C4-2B (cell line): ENCODE measurements at regions not wholly inside any gene's neighbourhood (a gene's known extent, or its start where the extent isn't known, plus 50 kb on each side); places are given as distances from the start of the nearest gene placed in this dataset.

ENCODE experiments used
- ZFX ChIP-seq: fragments of 450-650 bp; IDR thresholded peaks from 2 replicates; pipeline ENCODE4 v1.6.1; 2017
- TF ChIP-seq, protein P1 (sequence below): fragments of 450-650 bp; conservative IDR thresholded peaks from 2 replicates; pipeline ENCODE4 v1.5.1; 2017; ENCODE audit warnings: mild to moderate bottlenecking

DNA sequence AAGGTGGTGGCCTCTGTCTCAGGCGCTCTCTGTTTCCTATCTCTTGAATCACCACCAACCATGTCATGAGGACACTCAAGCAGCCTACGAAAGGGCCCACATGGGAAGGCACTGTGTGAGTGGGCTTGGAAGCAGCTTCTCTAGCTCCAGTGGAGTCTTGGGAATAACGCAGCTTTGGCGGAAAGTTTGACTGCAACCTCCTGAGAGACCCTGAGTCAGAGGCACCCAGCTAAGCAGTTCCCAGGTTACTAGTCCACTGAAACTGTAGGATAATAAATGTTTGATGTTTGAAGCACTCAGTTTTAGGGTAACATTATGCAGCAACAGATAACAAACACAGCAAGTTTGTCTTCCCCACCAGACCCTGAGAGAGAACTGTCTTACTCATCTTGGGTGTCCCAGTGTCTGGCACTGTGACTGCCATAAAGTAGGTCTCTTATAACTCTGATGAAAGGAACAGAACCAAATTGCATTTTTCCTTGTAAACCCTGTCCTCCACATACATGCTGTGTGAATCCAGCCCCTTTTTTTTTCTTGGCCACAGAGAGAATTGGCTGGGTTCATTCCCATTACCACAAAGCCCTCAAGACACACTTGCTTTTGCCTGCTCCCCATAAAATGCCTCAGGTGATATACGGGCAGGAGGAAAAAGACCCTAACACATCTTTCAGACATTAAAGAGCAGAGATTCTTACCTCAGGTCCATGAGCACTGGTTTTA, 185.5 kb downstream of the ZNF365 start:
- TF ChIP-seq, protein P1, sequence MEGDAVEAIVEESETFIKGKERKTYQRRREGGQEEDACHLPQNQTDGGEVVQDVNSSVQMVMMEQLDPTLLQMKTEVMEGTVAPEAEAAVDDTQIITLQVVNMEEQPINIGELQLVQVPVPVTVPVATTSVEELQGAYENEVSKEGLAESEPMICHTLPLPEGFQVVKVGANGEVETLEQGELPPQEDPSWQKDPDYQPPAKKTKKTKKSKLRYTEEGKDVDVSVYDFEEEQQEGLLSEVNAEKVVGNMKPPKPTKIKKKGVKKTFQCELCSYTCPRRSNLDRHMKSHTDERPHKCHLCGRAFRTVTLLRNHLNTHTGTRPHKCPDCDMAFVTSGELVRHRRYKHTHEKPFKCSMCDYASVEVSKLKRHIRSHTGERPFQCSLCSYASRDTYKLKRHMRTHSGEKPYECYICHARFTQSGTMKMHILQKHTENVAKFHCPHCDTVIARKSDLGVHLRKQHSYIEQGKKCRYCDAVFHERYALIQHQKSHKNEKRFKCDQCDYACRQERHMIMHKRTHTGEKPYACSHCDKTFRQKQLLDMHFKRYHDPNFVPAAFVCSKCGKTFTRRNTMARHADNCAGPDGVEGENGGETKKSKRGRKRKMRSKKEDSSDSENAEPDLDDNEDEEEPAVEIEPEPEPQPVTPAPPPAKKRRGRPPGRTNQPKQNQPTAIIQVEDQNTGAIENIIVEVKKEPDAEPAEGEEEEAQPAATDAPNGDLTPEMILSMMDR = no peak
- TF ChIP-seq ZFX = no peak
